SKM-1 treated with dmso at 0.1 percent for 144 hours (cell line): ENCODE measurements at regions not wholly inside any gene's neighbourhood (a gene's known extent, or its start where the extent isn't known, plus 50 kb on each side); places are given as distances from the start of the nearest gene placed in this dataset.
"Not testable (repeated sequence)": the region's sequence is repeated elsewhere in the genome, so short reads cannot be mapped to it uniquely, and the experiment has no call there.

Experiments
- DNase-seq: peaks from one replicate; lab custom pipeline; 2025; ENCODE audit not compliant: unreplicated experiment; lab: John Stamatoyannopoulos, UW

GRCh38 chrX:39264023-39264422 lies 462.8 kb downstream of the MID1IP1 start:
- no peak for DNase-seq

- no peak for DNase-seq
Observed at GRCh38 chrX:39267176-39267575, 465.9 kb downstream of the MID1IP1 start.

GRCh38 chrX:39268207-39268606 lies 466.9 kb downstream of the MID1IP1 start:
- DNase-seq, result no peak

GRCh38 chrX:39275500-39276068 lies 474.3 kb downstream of the MID1IP1 start:
- no peak for DNase-seq

- DNase-seq, result not testable (repeated sequence)
Observed at GRCh38 chrX:39277685-39278390, 476.6 kb downstream of the MID1IP1 start.

GRCh38 chrX:39283239-39283638 lies 482.0 kb downstream of the MID1IP1 start:
- DNase-seq, result no peak

GRCh38 chrX:39288592-39288991 lies 487.3 kb downstream of the MID1IP1 start:
- no peak for DNase-seq

- DNase-seq, result no peak
Observed at GRCh38 chrX:39289827-39290226, 488.6 kb downstream of the MID1IP1 start.

GRCh38 chrX:39293203-39293602 lies 491.9 kb downstream of the MID1IP1 start:
- DNase-seq, result no peak

GRCh38 chrX:39296472-39296871 lies 495.2 kb downstream of the MID1IP1 start:
- no peak for DNase-seq

GRCh38 chrX:39298821-39299220 lies 497.6 kb downstream of the MID1IP1 start:
- no peak for DNase-seq

GRCh38 chrX:39299615-39300014 lies 498.4 kb downstream of the MID1IP1 start:
- DNase-seq, result no peak

GRCh38 chrX:39301036-39301435 lies 499.8 kb downstream of the MID1IP1 start:
- no peak for DNase-seq

- no peak for DNase-seq
Observed at GRCh38 chrX:39302838-39303237, 501.6 kb downstream of the MID1IP1 start.

GRCh38 chrX:39304746-39305145 lies 503.5 kb downstream of the MID1IP1 start:
- no peak for DNase-seq

GRCh38 chrX:39307488-39307887 lies 506.2 kb downstream of the MID1IP1 start:
- no peak for DNase-seq

- DNase-seq, result no peak
Observed at GRCh38 chrX:39308126-39308525, 506.9 kb downstream of the MID1IP1 start.

GRCh38 chrX:39309018-39309635 lies 507.9 kb downstream of the MID1IP1 start:
- DNase-seq, result no peak

- DNase-seq, result no peak
Observed at GRCh38 chrX:39309721-39310152, 508.5 kb downstream of the MID1IP1 start.

GRCh38 chrX:39310891-39311290 lies 509.6 kb downstream of the MID1IP1 start:
- DNase-seq, result peak; percentile 22

- DNase-seq, result no peak
Observed at GRCh38 chrX:39311646-39312045, 510.4 kb downstream of the MID1IP1 start.

- no peak for DNase-seq
Observed at GRCh38 chrX:39313146-39313545, 511.9 kb downstream of the MID1IP1 start.
